HG02678 (cell line): ENCODE measurements at regions not wholly inside any gene's neighbourhood (a gene's known extent, or its start where the extent isn't known, plus 50 kb on each side); places are given as distances from the start of the nearest gene placed in this dataset.
"Not testable (repeated sequence)": the region's sequence is repeated elsewhere in the genome, so short reads cannot be mapped to it uniquely, and the experiment has no call there.

Experiments used
- ATAC-seq: cut with Tn5 transposase; IDR thresholded peaks from one replicate; pipeline ENCODE4 v1.9.1; 2021; ENCODE audit warnings: mild to moderate bottlenecking, moderate library complexity; ENCODE audit not compliant: unreplicated experiment

- no peak for ATAC-seq
These were observed 105.9 kb downstream of the IL12A start for GRCh38 chr3:160094562-160094961.

GRCh38 chr3:160097478-160097877 lies 108.8 kb downstream of the IL12A start:
- ATAC-seq, result no peak

- no peak for ATAC-seq
These were observed 109.8 kb downstream of the IL12A start for GRCh38 chr3:160098261-160098908.

- no peak for ATAC-seq
These were observed 110.4 kb downstream of the IL12A start for GRCh38 chr3:160098926-160099626.

- ATAC-seq, result peak; percentile 51
These were observed 111.2 kb downstream of the IL12A start for GRCh38 chr3:160099834-160100233.

GRCh38 chr3:160100610-160101009 lies 112.0 kb downstream of the IL12A start:
- ATAC-seq, result no peak

- not testable (repeated sequence) for ATAC-seq
These were observed 113.4 kb downstream of the IL12A start for GRCh38 chr3:160102001-160102400.

DNA sequence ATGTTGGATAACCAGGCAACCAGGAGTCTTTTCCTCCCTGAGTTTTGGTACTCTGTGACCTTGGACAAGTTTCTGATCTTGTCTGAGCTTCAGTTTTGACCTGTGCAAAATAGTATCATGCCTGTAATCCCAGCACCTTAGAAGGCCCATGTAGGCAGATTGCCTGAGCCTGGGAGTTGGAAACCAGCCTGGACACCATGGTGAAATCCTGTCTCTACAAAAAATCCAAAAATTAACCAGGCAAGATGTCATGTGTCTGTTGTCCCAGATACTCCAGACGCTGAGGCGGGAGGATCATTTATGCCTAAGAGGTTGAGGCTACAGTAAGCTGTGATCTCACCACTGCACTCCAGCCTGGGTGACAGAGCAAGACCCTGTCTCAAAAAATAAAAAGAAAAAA lies 114.8 kb downstream of the IL12A start:
- no peak for ATAC-seq

DNA sequence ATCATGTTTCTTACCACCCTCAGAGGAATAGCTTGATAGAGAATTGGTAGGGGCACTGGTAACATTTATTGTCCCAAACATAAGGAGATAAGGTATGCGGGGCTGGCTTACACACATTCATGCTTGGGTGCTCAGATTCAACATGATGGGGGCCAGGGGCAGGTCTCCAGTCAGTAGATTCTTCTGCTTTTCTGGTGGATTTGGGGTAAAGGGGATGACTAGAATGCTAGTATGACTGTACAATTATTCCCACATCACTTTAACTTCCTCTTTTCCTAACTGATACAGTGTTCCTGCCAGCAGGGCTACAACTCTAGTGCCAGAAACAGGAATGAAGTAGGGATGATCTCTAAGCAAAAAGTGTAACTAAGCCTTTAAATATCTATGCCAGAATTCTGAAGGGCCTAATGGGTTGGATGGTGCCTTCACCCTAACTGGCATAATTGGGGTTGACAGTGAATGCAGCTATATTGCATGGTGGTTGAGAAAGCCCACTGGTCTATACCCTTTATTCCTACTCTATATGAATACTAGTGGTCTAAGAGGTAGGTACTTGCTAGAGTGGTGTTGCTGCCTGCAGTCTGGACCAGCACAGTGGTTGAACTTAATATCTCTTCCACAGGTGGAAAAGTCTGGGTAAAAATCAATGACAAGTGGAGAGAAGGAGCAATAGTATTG lies 117.4 kb downstream of the IL12A start:
- no peak for ATAC-seq

DNA sequence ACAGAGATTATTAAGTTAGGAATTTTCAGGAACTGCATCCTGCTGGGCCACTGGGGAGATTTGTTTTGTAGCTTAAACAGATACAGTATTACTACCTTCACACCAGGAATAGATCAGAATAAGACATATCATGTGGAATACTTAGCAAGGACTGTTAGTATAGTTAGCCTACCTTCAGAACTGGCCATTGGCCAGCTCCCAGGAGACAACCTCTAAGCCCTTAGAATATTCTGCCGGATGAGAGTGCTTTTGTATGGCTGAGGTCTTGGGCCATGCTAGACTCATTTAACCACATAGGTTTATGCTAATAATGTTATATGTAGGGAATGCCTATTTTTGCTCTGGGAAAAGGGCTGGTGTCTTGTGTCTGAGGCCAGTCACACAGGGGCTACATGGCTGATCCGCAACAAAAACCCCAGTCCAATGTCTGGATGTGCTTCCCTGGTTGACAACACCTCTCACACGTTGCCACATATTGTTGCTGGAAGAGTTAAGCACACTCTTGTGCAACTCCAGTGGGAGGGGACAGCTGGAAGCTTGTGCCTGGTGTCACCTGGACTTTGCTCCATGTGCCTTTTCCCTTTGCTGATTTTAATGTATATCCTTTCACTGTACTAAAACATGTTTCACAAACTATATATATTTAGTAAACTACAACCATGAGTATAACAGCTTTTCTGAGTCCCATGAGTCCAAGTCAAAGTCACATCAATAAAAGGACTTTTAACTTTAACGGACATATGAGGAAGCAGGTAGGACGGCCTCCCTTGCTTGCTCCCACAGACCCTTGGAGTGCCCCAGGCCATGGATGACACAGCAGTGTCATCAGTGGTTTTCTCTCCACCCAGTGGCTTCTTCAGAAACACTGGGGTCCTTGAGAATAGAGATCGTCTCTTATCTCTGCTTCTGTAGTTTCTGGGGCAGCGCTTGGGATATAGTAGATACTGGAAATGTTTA lies 118.0 kb upstream of the C3orf80 start:
- ATAC-seq, result no peak

- no peak for ATAC-seq
These were observed 116.9 kb upstream of the C3orf80 start for GRCh38 chr3:160108362-160108761.

DNA sequence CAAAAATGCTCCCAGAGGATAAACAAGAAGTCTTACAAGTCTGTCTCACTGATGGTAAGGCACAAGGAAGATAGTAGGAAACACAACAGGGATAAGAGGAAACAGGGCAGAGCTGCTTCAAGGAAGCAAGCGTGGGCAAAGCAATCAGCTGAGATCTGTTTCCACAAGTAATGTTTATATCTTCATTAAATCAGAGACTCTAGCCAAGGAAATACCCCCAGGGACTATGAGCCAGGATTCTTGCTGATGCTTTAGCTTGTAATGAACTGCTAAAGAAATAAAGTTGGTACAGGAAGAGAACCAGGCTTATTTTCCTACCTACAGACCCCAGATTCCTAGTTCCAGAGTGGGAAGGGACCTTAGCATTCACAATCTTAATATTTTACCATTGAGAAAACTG lies 112.7 kb upstream of the C3orf80 start:
- ATAC-seq, result no peak

GRCh38 chr3:160112996-160113395 lies 112.2 kb upstream of the C3orf80 start:
- ATAC-seq, result no peak

GRCh38 chr3:160114355-160114995 lies 110.7 kb upstream of the C3orf80 start:
- no peak for ATAC-seq

DNA sequence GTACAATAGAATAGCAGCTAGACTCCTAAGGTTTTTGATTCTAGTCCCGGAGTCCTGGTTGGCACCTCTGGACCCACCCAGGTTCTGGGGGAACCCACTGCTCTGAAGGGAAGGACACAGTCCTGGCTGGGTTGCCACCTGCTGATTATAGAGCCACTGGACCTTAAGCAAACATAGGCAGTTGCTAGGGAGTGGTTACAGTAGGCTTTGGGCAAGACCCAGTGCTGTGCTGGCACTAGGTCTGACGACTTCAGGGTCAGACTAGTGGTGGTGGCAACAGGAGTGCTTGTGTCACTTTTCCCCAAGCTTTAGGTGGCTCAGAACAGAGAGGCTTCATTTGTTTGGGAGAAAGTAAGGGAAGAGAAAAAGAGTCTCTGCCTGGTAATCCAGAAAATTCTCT lies 109.8 kb upstream of the C3orf80 start:
- no peak for ATAC-seq

GRCh38 chr3:160124224-160124623 lies 101.0 kb upstream of the C3orf80 start:
- ATAC-seq, result no peak

DNA sequence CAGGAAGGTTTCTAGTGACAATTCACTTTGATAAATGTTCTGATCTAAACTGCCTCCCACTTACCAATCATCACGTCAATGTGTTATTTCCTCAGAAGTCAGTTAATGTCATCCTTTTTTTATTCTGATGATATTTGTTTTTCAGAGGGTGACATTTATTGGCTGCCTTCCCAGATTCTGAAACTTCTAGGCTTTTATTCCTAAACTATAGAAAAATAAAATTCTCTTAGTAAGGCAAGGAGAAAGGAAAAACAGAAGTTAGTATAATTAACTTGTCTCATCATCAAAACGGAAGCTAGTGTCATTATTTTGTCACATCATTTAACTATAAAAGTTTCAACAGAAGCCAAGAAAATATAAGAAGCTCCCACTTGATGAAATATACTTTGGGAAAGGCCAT lies 100.0 kb upstream of the C3orf80 start:
- ATAC-seq, result no peak

GRCh38 chr3:160126051-160126450 lies 99.2 kb upstream of the C3orf80 start:
- no peak for ATAC-seq

DNA sequence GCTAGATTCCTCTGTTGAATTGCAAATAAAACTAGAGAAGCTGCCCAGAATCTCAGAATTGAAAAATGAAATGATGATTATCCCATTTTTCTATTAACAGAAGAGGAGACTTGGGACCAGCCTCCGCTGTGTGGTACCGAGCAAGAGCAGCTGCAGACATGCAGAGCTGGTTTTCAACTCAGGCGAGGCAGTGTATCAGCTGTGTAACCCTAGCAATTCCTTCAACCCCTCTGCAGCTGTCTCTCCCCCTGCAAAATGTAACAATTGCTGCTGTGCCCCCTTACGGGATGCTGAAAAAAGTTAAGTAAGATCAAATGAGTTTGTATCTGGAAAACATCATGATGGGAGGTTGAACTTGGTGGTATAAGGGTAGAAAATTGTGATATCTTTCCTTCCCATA lies 98.5 kb upstream of the C3orf80 start:
- no peak for ATAC-seq

DNA sequence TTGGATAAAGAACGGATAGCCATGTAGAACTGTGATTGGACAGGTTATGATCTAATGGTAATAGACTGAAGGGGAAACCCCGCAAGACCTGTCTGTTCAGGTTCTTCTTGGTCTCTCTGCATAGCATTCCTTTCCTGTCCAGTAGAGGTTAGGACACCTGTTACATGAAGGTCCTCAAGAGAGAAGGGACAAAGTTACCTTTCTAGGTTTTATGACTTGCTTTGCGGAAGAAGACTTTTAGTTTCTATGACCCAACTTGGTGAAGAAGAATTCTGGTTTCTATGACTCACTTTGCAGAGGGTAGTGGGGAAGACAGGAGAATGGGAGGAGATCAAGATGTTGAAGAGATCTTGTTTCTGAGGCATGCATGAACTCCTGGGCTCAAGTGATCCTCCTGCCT lies 97.9 kb upstream of the C3orf80 start:
- ATAC-seq, result no peak

DNA sequence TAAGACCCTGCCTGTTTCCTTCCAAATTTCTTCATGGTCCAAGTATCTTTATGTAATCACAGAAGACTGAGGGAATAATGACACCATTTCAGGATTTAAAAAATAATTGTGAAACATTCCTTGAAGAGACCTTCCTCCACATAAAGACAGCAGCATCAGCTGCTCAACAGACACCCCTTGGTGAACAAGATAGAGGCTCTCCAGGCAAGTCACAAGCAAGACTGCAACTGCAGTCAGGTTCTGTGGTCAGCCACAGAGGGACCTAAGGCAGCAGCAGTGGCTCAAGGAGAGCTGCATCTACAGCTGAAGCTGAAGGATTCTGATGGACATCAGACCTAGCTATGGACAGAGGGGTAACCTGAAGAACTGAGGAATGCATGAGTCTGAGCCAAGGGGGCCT lies 97.2 kb upstream of the C3orf80 start:
- ATAC-seq, result no peak
